T-helper 2 cell (primary cell): ENCODE measurements at regions not wholly inside any gene's neighbourhood (a gene's known extent, or its start where the extent isn't known, plus 50 kb on each side); places are given as distances from the start of the nearest gene placed in this dataset.

Source experiments
- DNase-seq, 5 experiments: peaks; one replicate each; pipeline versions ENCODE4 v3.0.0 to v3.0.0-alpha.2; 2012 to 2022

GRCh38 chr3:194769020-194769643 lies 83.4 kb downstream of the FAM43A start:
- peak; percentile 66 to 98 (median 90) for DNase-seq

- no peak for DNase-seq
Measured at GRCh38 chr3:194772241-194773000, 86.7 kb downstream of the FAM43A start.

- DNase-seq = no peak
Measured at GRCh38 chr3:194773216-194773615, 87.5 kb downstream of the FAM43A start.

GRCh38 chr3:194773771-194774455 lies 88.2 kb downstream of the FAM43A start:
- DNase-seq = no peak

- DNase-seq = no peak
Measured at GRCh38 chr3:194775266-194775665, 89.6 kb downstream of the FAM43A start.

GRCh38 chr3:194775731-194776130 lies 90.0 kb downstream of the FAM43A start:
- DNase-seq = no peak

GRCh38 chr3:194777729-194778128 lies 92.0 kb downstream of the FAM43A start:
- DNase-seq = no peak

GRCh38 chr3:194779729-194780224 lies 94.1 kb downstream of the FAM43A start:
- DNase-seq = no peak

- no peak for DNase-seq
Measured at GRCh38 chr3:194780706-194781105, 95.0 kb downstream of the FAM43A start.

GRCh38 chr3:194781617-194782016 lies 95.9 kb downstream of the FAM43A start:
- DNase-seq = no peak

- DNase-seq = no peak
Measured at GRCh38 chr3:194782698-194783404, 97.2 kb downstream of the FAM43A start.

GRCh38 chr3:194784361-194784760 lies 98.7 kb downstream of the FAM43A start:
- no peak for DNase-seq

- DNase-seq = no peak
Measured at GRCh38 chr3:194785315-194785714, 99.6 kb downstream of the FAM43A start.

GRCh38 chr3:194787072-194787471 lies 101.4 kb downstream of the FAM43A start:
- no peak for DNase-seq

GRCh38 chr3:194787650-194788049 lies 102.0 kb downstream of the FAM43A start:
- DNase-seq = no peak

GRCh38 chr3:194792368-194792767 lies 106.7 kb downstream of the FAM43A start:
- no peak for DNase-seq

- DNase-seq = no peak
Measured at GRCh38 chr3:194797555-194798250, 112.0 kb downstream of the FAM43A start.

- no peak for DNase-seq
Measured at GRCh38 chr3:194798486-194798885, 112.8 kb downstream of the FAM43A start.

- no peak for DNase-seq
Measured at GRCh38 chr3:194800002-194800401, 114.3 kb downstream of the FAM43A start.

- DNase-seq = no peak
Measured at GRCh38 chr3:194801461-194802432, 116.1 kb downstream of the FAM43A start.

GRCh38 chr3:194804796-194805195 lies 119.1 kb downstream of the FAM43A start:
- DNase-seq = no peak
